ENCODE measurements at regions not wholly inside any gene's neighbourhood (a gene's known extent, or its start where the extent isn't known, plus 50 kb on each side); places are given as distances from the start of the nearest gene placed in this dataset.

DNA sequence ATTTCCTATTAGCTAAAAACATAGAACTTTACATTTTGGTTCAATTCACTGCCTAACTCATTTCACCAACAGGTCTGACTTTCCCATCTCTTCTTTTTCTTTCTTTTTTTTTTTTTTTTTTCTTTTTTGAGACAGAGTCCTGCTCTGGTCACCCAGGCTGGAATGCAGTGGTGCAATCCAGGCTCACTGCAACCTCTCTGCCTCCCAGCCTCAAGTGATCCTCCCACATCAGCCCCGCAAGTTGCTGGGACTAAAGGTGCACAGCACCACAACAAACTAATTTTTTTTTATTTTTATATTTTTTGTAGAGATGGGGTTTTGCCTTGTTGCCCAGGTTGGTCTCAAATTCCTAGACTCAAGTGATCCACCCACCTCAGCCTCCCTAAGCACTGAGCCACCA lies 57.8 kb upstream of the HNRNPA3 start:
- DNase-seq = no peak

DNA sequence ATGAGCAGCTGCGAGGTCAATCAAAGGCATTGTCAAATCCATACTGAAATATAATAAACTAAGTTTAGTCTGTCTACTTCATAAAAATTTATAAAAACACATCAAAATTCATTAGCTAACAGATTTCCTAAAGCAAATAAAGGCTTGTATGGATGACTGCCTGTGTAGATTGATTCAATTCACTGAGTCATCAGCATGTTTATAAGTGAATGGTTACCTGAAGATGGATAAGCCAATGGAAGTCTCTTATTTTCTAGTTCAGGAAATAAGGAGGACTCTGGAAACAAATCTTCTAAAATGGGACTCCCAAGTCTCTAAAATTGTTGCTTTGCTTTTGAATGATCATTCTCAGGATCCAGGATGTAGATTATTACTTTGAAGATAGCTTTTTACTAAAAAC lies 57.0 kb upstream of the HNRNPA3 start:
- DNase-seq = no peak

DNA sequence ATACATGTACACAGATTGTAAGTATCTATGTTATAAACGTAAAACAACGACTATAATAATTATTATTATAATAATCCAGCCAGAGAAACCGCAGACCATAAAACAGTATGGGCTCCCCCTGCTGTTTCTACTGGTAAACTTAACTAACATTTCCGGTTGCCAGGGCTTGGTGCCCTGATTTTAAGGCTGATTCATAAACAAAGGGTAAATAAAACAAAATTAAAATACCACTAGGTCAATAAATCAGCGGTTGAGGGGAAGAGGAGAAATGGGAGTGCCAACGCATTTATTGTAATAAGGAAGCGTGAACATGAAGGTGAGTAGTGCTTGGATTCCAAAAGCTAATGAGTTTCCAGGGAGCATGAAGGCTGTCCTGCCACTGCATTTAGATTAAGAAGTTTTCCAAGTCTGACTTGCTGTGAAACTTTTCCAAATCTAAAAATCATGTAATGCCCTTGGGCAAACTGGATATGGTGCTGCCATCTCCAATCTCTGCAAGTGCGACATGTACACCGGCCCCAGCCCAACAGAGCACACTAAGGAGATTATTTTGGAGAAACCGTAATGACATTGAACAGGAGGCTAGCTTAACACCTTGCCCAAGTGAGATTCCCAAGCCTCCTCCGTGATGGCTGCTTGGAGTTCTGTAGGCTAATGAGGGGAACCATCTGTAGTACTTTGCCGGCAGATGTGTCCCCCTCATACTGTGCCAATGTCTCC lies 50.7 kb upstream of the HNRNPA3 start:
- peak; percentile 33 for DNase-seq
